WERI-Rb-1 (cell line): ENCODE measurements at regions not wholly inside any gene's neighbourhood (a gene's known extent, or its start where the extent isn't known, plus 50 kb on each side); places are given as distances from the start of the nearest gene placed in this dataset.

ENCODE experiments used
- DNase-seq: peaks from one replicate; pipeline ENCODE4 v3.0.0-alpha.2; 2020
- H3K27ac ChIP-seq: fragments of 250-450 bp; sonication (Bioruptor Pico); 2 replicates; pipeline ENCODE4 v1.5.1; 2020; ENCODE audit warnings: mild to moderate bottlenecking, moderate library complexity
- H3K27me3 ChIP-seq: fragments of 250-450 bp; sonication (Bioruptor Pico); 2 replicates; pipeline ENCODE4 v1.5.1; 2021; ENCODE audit warnings: mild to moderate bottlenecking, low read depth, moderate library complexity; ENCODE audit not compliant: insufficient read depth, severe bottlenecking
- H3K36me3 ChIP-seq: fragments of 250-450 bp; sonication (Bioruptor Pico); 2 replicates; pipeline ENCODE4 v1.5.1; 2020; ENCODE audit warnings: mild to moderate bottlenecking, moderate library complexity
- H3K4me3 ChIP-seq: 2 replicates; pipeline ENCODE4 v1.5.1; 2011; ENCODE audit warnings: low read depth, mild to moderate bottlenecking, control low read depth, low read length
- H3K9me3 ChIP-seq: fragments of 250-450 bp; sonication (Bioruptor Pico); 2 replicates; pipeline ENCODE4 v1.5.1; 2021; ENCODE audit warnings: mild to moderate bottlenecking, moderate library complexity; ENCODE audit not compliant: severe bottlenecking
- CTCF ChIP-seq: IDR thresholded peaks from 2 replicates; pipeline ENCODE4 v1.5.1; 2011; ENCODE audit warnings: low read depth, mild to moderate bottlenecking, control low read depth, inconsistent platforms, low read length

GRCh38 chr2:185240796-185241195, 497.8 kb upstream of the FSIP2 start:
- Histone ChIP-seq H3K4me3 (no peak overlapping the region), H3K27ac (no peak overlapping the region), H3K9me3 (no peaks in the 10 kb centered on the region), H3K27me3 (no peaks in the 10 kb centered on the region), H3K36me3 (no peaks in the 10 kb centered on the region)
- no peak for DNase-seq
- TF ChIP-seq CTCF, result no peak

DNA sequence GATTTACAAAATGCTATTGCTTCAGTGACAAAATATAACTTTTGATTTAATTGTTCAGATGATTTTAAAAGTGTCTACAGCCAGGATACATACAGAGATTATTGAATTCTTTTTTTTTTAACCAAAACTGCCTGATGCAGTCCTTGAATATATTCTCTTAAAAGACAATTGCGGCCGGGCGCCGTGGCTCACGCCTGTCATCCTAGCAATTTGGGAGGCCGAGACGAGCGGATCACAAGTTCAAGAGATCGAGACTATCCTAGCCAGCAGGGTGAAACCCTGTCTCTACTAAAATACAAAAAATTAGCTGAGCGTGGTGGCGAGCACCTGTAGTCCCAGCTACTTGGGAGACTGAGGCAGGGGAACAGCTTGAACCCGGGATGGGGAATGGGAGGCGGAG, 497.0 kb upstream of the FSIP2 start:
- no peaks in the 10 kb centered on the region for H3K9me3 ChIP-seq
- no peaks in the 10 kb centered on the region for H3K36me3 ChIP-seq
- no peak overlapping the region for H3K4me3 ChIP-seq
- no peak overlapping the region for H3K27ac ChIP-seq
- no peak for DNase-seq
- no peak for TF ChIP-seq CTCF
- no peaks in the 10 kb centered on the region for H3K27me3 ChIP-seq

- no peak for TF ChIP-seq CTCF
- no peaks in the 10 kb centered on the region for H3K36me3 ChIP-seq
Observed at GRCh38 chr2:185242462-185242861, 496.1 kb upstream of the FSIP2 start.

GRCh38 chr2:185245216-185245615, 493.4 kb upstream of the FSIP2 start:
- no peaks in the 10 kb centered on the region for H3K27me3 ChIP-seq
- no peak for DNase-seq
- H3K9me3 ChIP-seq, result no peaks in the 10 kb centered on the region
- H3K36me3 ChIP-seq, result no peaks in the 10 kb centered on the region
- TF ChIP-seq CTCF, result no peak
- H3K4me3 ChIP-seq, result no peak overlapping the region
- no peak overlapping the region for H3K27ac ChIP-seq

More at GRCh38 chr2:185242462-185242861, 496.1 kb upstream of the FSIP2 start:
- no peak overlapping the region for H3K4me3 ChIP-seq
- no peak overlapping the region for H3K27ac ChIP-seq
- no peaks in the 10 kb centered on the region for H3K9me3 ChIP-seq
- H3K27me3 ChIP-seq, result no peaks in the 10 kb centered on the region
- DNase-seq, result no peak

DNA sequence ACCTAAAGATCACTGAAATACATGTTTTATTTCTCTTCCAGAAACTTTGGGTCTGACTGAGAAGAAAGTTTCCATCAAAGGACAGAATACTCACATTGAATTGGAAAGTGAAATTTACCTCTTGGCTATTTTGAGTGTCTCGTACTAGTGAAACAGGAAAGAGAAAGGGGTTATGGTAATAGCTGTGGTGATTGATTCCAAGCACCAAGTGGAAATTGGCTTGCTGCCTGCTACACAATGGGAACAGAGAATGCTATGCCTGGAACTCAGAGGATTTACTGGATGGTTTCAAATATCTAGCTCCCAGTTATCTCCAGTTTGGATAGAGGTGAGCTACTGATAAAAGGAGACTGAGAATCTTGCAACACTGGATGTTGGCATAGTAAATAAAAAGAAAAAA, 492.8 kb upstream of the FSIP2 start:
- Histone ChIP-seq H3K4me3 (no peak overlapping the region), H3K9me3 (no peaks in the 10 kb centered on the region), H3K36me3 (no peaks in the 10 kb centered on the region), H3K27ac (no peak overlapping the region), H3K27me3 (no peaks in the 10 kb centered on the region)
- DNase-seq, result no peak
- no peak for TF ChIP-seq CTCF

DNA sequence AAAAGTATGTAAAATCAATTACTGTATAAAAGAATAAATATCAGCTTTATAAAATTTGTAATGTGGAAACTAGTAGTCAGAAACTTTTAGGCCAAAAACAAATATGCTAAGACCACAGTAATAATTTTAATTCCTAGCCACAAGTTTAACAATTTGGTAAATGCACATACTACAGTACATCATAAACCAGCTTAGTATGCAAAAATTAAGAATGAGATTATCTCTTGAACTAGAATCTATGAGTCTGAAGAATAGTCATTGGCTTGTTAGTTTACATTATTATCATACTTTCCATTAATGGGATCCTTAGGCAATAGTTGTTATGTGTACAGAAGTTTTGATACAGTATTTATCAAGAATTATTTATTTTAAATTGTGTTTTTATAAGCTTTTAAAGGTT, 491.9 kb upstream of the FSIP2 start:
- no peak for DNase-seq
- H3K27me3 ChIP-seq, result no peaks in the 10 kb centered on the region
- no peak for TF ChIP-seq CTCF
- H3K27ac ChIP-seq, result no peak overlapping the region
- H3K9me3 ChIP-seq, result no peaks in the 10 kb centered on the region
- no peak overlapping the region for H3K4me3 ChIP-seq
- H3K36me3 ChIP-seq, result no peaks in the 10 kb centered on the region
